Neural crest cell (in vitro differentiated cells): ENCODE measurements at regions not wholly inside any gene's neighbourhood (a gene's known extent, or its start where the extent isn't known, plus 50 kb on each side); places are given as distances from the start of the nearest gene placed in this dataset.

ENCODE experiments used
- DNase-seq: peaks from one replicate; pipeline ENCODE4 v3.0.0; 2021; ENCODE audit warnings: low read depth, mixed read lengths, low spot score
- H3K27ac Mint-ChIP-seq: one replicate; pipeline ENCODE4 v1.8.0; 2021; ENCODE audit warnings: mild to moderate bottlenecking, mixed read lengths; ENCODE audit not compliant: unreplicated experiment
- H3K27me3 Mint-ChIP-seq: 2 replicates; pipeline ENCODE4 v1.8.0; 2021; ENCODE audit warnings: low read depth, mild to moderate bottlenecking, mixed read lengths
- H3K36me3 Mint-ChIP-seq: 2 replicates; pipeline ENCODE4 v1.8.0; 2021; ENCODE audit warnings: low read depth, mild to moderate bottlenecking, mixed read lengths
- H3K4me1 Mint-ChIP-seq: 2 replicates; pipeline ENCODE4 v1.8.0; 2021; ENCODE audit warnings: mixed read lengths
- H3K4me3 Mint-ChIP-seq: one replicate; pipeline ENCODE4 v1.8.0; 2021; ENCODE audit warnings: mild to moderate bottlenecking, mixed read lengths
- H3K9me3 Mint-ChIP-seq: 2 replicates; pipeline ENCODE4 v1.8.0; 2021; ENCODE audit warnings: mixed read lengths
- CTCF ChIP-seq: fragments of 200-600 bp; sonication (generic); conservative IDR thresholded peaks from 2 replicates; pipeline ENCODE4 v1.5.0; 2021; ENCODE audit warnings: antibody characterized with exemption, mild to moderate bottlenecking

- Mint-ChIP-seq H3K4me3 (no peak overlapping the region), H3K9me3 (peaks cover 13% of the 10 kb centered on the region), H3K27ac (no peak overlapping the region), H3K4me1 (no peaks in the 10 kb centered on the region), H3K36me3 (no peaks in the 10 kb centered on the region), H3K27me3 (peaks cover 30% of the 10 kb centered on the region)
- DNase-seq: no peak
- TF ChIP-seq CTCF: no peak
Measured at GRCh38 chr6:84979541-84979940, 215.1 kb upstream of the TBX18 start.

GRCh38 chr6:84977363-84977705 is 212.9 kb upstream of the TBX18 start:
- H3K36me3 Mint-ChIP-seq: no peaks in the 10 kb centered on the region
- peaks cover 27% of the 10 kb centered on the region for H3K27me3 Mint-ChIP-seq
- H3K4me1 Mint-ChIP-seq: no peaks in the 10 kb centered on the region
- no peak overlapping the region for H3K4me3 Mint-ChIP-seq
- TF ChIP-seq CTCF: no peak
- peaks cover 6% of the 10 kb centered on the region for H3K9me3 Mint-ChIP-seq
- no peak for DNase-seq
- no peak overlapping the region for H3K27ac Mint-ChIP-seq

- no peak for DNase-seq
- H3K27ac Mint-ChIP-seq: no peak overlapping the region
- no peak overlapping the region for H3K4me3 Mint-ChIP-seq
- peaks cover 22% of the 10 kb centered on the region for H3K27me3 Mint-ChIP-seq
- H3K9me3 Mint-ChIP-seq: peaks cover 6% of the 10 kb centered on the region
- no peak for TF ChIP-seq CTCF
- H3K36me3 Mint-ChIP-seq: no peaks in the 10 kb centered on the region
- H3K4me1 Mint-ChIP-seq: no peaks in the 10 kb centered on the region
Measured at GRCh38 chr6:84976526-84977362, 212.3 kb upstream of the TBX18 start.

GRCh38 chr6:84975316-84975715 is 210.9 kb upstream of the TBX18 start:
- H3K4me3 Mint-ChIP-seq: no peak overlapping the region
- H3K36me3 Mint-ChIP-seq: no peaks in the 10 kb centered on the region
- H3K4me1 Mint-ChIP-seq: no peaks in the 10 kb centered on the region
- no peaks in the 10 kb centered on the region for H3K9me3 Mint-ChIP-seq
- DNase-seq: no peak
- H3K27ac Mint-ChIP-seq: no peak overlapping the region
- TF ChIP-seq CTCF: no peak
- peaks cover 13% of the 10 kb centered on the region for H3K27me3 Mint-ChIP-seq

- H3K4me3 Mint-ChIP-seq: no peak overlapping the region
- no peaks in the 10 kb centered on the region for H3K9me3 Mint-ChIP-seq
- H3K27me3 Mint-ChIP-seq: peaks cover 14% of the 10 kb centered on the region
- H3K36me3 Mint-ChIP-seq: no peaks in the 10 kb centered on the region
- H3K27ac Mint-ChIP-seq: no peak overlapping the region
- no peak for DNase-seq
- no peak for TF ChIP-seq CTCF
- no peaks in the 10 kb centered on the region for H3K4me1 Mint-ChIP-seq
Measured at GRCh38 chr6:84973606-84974005, 209.2 kb upstream of the TBX18 start.
